HG02623 (cell line): ENCODE measurements at regions not wholly inside any gene's neighbourhood (a gene's known extent, or its start where the extent isn't known, plus 50 kb on each side); places are given as distances from the start of the nearest gene placed in this dataset.
"Not testable (repeated sequence)": the region's sequence is repeated elsewhere in the genome, so short reads cannot be mapped to it uniquely, and the experiment has no call there.

Source experiments
- ATAC-seq: cut with Tn5 transposase; IDR thresholded peaks from one replicate; pipeline ENCODE4 v1.9.1; 2021; ENCODE audit warnings: moderate library complexity; ENCODE audit not compliant: unreplicated experiment

GRCh38 chr9:42370172-42370571, 186.7 kb downstream of the SPATA31A6 start:
- ATAC-seq, result not testable (repeated sequence)

DNA sequence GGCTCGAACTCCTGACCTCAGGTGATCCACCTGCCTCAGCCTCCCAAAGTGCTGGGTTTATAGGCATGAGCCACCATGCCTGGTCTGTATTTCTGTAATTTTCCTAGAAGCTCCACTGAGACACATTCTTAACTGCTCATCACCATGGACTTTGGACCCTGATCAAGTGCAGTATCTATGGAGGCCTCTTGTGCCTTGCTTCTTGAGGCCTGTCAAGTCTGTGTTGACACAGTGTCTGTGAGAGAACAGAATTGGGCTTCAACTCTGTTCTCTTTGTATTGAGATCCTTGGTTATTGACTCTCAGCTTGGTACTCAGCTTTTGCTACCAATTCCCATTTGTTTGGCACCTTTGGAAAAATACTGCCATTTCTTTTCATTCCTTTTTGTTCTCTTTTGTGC, 188.0 kb downstream of the SPATA31A6 start:
- not testable (repeated sequence) for ATAC-seq

DNA sequence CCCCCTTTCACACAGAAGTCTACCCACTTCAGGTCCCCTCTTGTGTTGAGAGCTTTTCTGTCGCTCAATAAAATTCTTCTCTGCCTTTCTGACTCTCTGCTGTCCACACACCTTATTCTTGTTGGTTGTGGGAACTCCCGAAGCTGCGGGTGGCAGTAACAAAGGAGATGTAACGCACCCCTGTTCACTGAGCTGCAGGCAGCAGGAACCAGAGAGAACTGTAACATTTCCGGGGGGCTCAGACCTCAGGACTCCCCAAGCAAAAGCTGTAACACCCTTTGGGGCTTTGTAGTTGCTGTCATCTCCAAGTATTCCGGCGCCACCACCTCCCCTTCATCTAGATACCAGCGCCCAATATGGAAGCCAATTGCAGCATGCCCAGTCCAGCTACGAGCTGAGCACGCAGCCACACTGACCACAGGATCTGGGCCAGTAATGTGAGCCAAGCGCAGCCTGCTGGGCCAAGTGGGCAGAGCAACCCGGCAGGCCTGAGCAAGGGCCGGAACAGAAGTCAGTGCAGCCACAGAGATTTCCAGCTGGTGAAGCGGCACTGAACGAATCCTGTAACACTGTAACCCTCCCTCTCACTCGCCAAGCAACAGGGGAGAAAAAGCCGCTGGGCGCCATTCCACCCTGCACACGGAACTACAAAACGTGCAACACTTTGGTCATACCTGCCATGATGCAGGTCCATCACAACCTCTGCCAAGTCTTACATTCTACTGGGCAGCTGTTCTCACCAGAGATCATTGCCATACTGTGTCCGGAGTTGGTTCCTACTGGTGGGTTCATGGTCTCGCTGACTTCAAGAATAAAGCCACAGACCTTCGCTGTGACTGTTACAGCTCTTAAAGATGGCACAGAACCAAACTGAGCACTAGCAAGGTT, 194.3 kb downstream of the SPATA31A6 start:
- ATAC-seq, result not testable (repeated sequence)

- ATAC-seq, result no peak
Measured at GRCh38 chr9:42378418-42378815, 195.0 kb downstream of the SPATA31A6 start.

DNA sequence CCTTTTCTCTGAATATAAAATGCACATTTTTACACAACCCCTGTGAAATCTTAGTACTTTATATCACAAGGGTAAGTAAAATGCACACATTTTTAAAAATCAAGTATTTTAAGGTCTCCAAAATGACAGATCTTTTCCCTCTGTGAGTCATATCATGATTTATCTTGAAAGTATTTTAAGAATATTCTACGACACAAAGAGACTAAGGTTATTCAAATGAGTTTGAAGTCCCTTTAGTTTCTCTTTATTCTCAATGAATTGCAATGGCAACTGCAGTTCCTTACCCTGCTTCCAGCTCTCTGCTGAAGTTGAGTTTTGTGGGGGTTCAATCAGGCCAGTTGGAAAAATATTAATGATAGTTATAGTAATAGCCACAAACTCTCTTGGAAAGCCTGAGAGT, 196.1 kb downstream of the SPATA31A6 start:
- not testable (repeated sequence) for ATAC-seq

DNA sequence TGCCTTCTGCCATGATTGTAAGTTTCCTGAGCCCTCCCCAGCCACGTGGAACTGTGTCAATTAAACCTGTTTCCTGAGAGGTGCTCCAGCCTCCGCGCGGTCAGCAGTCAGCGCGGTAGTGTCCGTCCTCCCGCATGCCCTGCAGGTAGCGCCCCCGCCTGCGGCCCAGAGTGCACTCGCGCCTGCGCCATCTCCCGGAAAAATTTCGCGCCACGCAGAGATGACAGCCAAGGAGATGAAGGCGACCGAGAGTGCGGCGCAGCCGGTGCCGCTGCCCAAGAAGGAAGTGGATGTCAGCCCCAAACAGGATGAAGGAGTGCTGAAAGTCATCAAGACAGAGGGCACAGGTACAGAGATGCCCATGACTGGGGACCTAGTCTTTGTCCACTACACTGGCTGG, 201.1 kb downstream of the SPATA31A6 start:
- ATAC-seq, result not testable (repeated sequence)

- not testable (repeated sequence) for ATAC-seq
Measured at GRCh38 chr9:42385574-42386120, 202.2 kb downstream of the SPATA31A6 start.

DNA sequence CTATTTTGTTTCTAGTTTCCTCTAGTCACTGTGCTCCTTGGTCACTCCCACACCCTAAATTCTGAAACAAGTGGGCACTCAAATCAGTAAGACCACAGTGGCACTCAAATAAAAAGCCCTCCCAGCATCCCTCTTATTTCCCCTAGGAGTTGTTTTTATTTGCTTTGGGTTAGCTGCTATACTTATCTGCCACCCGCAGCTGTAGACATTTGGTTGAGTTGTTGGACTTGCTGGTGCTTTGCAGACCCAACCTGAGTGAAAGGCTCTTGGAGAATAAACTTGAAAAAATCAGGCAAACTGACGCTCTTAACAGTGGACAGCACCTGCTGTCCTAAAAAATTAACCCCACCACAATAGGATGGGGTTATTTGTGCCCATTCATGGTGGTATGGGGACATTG, 203.0 kb downstream of the SPATA31A6 start:
- ATAC-seq, result no peak

DNA sequence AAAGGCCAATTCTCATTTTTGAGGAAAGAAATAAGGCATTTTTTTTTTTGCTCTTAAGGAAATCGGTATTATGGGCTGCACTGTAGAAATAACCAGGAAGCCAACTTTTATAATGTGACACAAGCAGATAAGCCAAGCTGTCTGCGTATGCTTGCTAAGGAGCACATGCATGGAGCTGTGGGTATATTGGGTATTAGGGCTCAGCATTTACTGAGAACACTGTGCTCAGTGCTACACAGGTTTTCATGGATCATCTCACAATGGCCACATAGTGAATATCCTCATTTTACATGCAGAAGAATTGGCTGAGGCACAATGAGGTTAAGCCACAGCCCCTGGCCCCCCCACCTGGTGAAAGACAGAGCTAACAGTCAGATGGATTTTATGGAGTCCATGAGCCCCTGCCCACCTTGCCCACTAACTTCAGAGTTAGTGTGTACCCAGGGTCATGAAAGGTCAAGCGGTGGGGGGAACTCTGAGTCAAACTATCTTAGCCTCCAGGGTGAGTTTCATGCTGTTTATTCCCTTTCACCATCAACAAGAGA, 204.8 kb downstream of the SPATA31A6 start:
- ATAC-seq, result no peak

DNA sequence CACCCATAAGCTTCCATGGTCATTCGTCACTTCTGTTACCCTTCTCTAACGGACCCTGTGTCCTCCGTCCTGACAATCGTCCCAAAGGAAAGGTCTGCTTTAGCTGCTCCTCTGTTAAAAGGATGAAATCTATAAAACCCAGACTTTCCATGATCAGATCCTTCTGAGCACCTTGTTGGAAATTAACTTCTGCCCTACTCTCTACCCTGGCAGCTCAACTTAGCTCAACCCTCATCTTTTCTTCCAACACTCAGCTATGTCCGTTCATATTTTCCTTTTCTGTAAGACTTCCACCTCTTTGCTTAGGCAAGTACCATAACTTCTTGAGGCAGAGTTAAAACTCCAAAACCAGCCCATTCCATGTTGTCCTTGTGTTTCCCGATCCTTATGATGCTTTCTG, 205.4 kb downstream of the SPATA31A6 start:
- ATAC-seq, result no peak

- not testable (repeated sequence) for ATAC-seq
Measured at GRCh38 chr9:42392773-42393455, 209.5 kb downstream of the SPATA31A6 start.

GRCh38 chr9:42396318-42396717, 212.9 kb downstream of the SPATA31A6 start:
- ATAC-seq, result no peak

- not testable (repeated sequence) for ATAC-seq
Measured at GRCh38 chr9:42397336-42397735, 213.9 kb downstream of the SPATA31A6 start.

GRCh38 chr9:42402919-42403318, 219.5 kb downstream of the SPATA31A6 start:
- ATAC-seq, result not testable (repeated sequence)

DNA sequence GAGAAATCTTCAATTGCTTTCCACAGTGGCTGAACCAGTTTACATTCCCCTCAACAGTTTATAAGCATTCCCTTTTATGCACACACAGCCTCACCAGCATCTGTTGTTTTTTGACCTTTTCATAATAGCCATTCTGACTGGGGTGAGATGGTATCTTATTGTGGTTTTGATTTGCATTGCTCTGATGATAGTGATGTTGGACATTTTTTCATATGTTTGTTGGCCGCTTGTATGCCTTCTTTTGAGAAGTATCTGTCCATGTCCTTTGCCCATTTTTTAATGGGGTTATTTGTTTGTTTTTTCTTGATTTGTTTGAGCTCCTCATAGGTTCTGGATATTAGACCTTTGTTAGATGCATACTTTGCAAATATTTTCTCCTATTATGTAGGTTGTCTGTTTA, 226.1 kb downstream of the SPATA31A6 start:
- ATAC-seq, result not testable (repeated sequence)

GRCh38 chr9:42412354-42412753, 228.9 kb downstream of the SPATA31A6 start:
- ATAC-seq, result not testable (repeated sequence)

DNA sequence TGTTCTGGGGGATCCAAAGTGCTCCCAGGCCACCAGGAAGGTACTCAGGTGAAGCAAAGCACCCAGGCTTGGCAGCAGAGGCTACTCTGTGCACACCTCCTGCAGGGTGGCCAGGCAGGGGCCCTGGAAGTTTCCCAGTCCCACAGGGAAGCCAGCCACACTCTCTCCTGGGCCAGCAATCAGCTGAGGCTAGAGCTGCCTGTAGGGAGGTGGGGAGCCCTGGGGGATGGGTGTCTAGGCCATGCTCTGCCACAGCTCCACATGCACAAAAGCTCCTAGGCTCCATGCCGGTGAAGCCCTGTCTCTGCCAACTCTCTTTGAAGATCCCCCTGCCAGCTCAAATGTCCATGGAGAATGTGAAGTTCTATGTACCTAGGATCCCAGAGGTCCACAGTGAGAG, 231.4 kb downstream of the SPATA31A6 start:
- ATAC-seq, result not testable (repeated sequence)

GRCh38 chr9:42419652-42420051, 236.2 kb downstream of the SPATA31A6 start:
- ATAC-seq, result not testable (repeated sequence)

DNA sequence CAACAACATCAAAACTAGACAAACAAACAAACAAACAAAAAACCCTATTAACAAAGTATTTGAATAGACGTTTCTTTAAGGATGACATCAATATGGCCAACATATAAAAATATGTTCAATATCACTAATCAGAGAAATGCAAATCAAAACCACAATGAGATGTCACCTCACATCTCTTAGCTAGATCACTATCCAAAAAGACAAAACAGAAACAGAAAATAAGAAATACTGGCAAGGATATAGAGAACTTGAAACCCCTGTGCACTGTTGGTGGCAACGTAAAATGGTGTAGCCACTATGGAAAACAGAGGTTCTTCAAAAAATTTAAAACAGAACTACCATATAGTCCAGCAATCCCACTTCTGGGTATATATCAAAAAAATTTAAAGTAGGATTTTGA, 236.9 kb downstream of the SPATA31A6 start:
- ATAC-seq, result not testable (repeated sequence)

- not testable (repeated sequence) for ATAC-seq
Measured at GRCh38 chr9:42421630-42422029, 238.2 kb downstream of the SPATA31A6 start.
